ENCODE measurements at regions not wholly inside any gene's neighbourhood (a gene's known extent, or its start where the extent isn't known, plus 50 kb on each side); places are given as distances from the start of the nearest gene placed in this dataset.

DNA sequence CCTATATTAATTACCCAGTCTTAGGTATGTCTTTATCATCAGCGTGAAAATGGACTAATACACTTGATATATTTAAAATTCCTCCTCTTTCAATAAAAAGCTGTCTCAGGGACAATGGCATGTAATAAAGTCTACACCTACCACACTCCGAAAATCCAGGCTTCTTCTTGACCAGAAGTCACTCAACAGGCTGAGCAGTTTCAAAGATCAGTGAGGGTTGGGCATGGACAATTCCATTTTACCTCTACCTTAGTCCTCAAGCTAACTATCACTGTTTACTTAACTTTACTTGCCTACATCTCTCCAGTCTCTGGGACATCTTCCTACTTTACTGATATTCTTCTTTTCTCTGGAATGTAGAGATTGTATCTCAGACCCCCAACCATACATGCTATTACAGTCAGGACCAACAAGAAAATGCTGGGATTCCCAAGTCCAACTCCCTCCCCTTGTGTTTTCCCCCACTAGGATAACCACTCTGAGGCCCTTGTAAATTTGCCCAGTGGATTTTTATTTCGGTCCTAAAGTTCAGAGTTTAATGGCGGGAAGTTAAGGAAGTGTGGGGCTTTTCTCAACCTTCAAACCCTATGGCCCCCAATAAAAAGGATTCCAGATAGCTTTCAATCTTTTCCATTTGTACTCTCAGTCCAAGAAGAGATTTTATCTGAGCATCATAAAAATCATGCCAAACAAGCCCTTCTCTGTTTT, 137.1 kb upstream of the TSC22D2 start:
- TF ChIP-seq, protein P1, sequence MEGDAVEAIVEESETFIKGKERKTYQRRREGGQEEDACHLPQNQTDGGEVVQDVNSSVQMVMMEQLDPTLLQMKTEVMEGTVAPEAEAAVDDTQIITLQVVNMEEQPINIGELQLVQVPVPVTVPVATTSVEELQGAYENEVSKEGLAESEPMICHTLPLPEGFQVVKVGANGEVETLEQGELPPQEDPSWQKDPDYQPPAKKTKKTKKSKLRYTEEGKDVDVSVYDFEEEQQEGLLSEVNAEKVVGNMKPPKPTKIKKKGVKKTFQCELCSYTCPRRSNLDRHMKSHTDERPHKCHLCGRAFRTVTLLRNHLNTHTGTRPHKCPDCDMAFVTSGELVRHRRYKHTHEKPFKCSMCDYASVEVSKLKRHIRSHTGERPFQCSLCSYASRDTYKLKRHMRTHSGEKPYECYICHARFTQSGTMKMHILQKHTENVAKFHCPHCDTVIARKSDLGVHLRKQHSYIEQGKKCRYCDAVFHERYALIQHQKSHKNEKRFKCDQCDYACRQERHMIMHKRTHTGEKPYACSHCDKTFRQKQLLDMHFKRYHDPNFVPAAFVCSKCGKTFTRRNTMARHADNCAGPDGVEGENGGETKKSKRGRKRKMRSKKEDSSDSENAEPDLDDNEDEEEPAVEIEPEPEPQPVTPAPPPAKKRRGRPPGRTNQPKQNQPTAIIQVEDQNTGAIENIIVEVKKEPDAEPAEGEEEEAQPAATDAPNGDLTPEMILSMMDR (IDR thresholded peaks at IDR 0.05), result no peak
- no peak for TF ChIP-seq POLR2A (IDR thresholded peaks at IDR 0.05)
